Liver (tissue), 7 donors: ENCODE measurements at regions not wholly inside any gene's neighbourhood (a gene's known extent, or its start where the extent isn't known, plus 50 kb on each side); places are given as distances from the start of the nearest gene placed in this dataset.

Experiments
- DNase-seq: peaks from one replicate; pipeline ENCODE4 v3.0.0-alpha.2; 2017; ENCODE audit warnings: low spot score
- H3K27ac ChIP-seq, 2 donors: one replicate each; pipeline ENCODE4 v1.7.0; 2013; ENCODE audit warnings: inconsistent platforms in 2 of 2, low read length in 2 of 2, control low read depth in 1 of 2, low read depth in 1 of 2, mild to moderate bottlenecking in 1 of 2
- H3K27me3 ChIP-seq, 4 donors: one replicate each; pipeline versions ENCODE4 v1.6.1 to v1.7.0; 2013; ENCODE audit warnings: low read length in 3 of 4, inconsistent platforms in 1 of 4, mild to moderate bottlenecking in 1 of 4, moderate library complexity in 1 of 4; ENCODE audit not compliant: control insufficient read depth in 4 of 4, insufficient read depth in 4 of 4
- H3K36me3 ChIP-seq, 4 donors: one replicate each; pipeline versions ENCODE4 v1.6.1 to v1.7.0; 2013; ENCODE audit warnings: low read length in 3 of 4, mild to moderate bottlenecking in 3 of 4, low read depth in 1 of 4, moderate library complexity in 1 of 4; ENCODE audit not compliant: control insufficient read depth in 4 of 4, insufficient read depth in 3 of 4
- H3K4me1 ChIP-seq, 4 donors: one replicate each; pipeline versions ENCODE4 v1.6.1 to v1.7.0; 2013; ENCODE audit warnings: low read length in 3 of 4, mild to moderate bottlenecking in 3 of 4, moderate library complexity in 1 of 4; ENCODE audit not compliant: control insufficient read depth in 4 of 4, insufficient read depth in 4 of 4
- H3K4me3 ChIP-seq, 3 donors: one replicate each; pipeline versions ENCODE4 v1.6.1 to v1.7.0; 2013; ENCODE audit warnings: low read length in 3 of 3, control low read depth in 1 of 3, low read depth in 1 of 3, mild to moderate bottlenecking in 1 of 3
- H3K9ac ChIP-seq, 2 donors: one replicate each; pipeline ENCODE4 v1.7.0; 2013; ENCODE audit warnings: low read length in 2 of 2, mild to moderate bottlenecking in 2 of 2, moderate library complexity in 2 of 2, control low read depth in 1 of 2, low read depth in 1 of 2
- H3K9me3 ChIP-seq, 4 donors: one replicate each; pipeline versions ENCODE4 v1.6.1 to v1.7.0; 2013; ENCODE audit warnings: low read length in 3 of 4; ENCODE audit not compliant: control insufficient read depth in 4 of 4
- EGR1 ChIP-seq, 2 donors: IDR thresholded peaks; 2 replicates each; pipeline ENCODE4 v1.6.1; 2016 to 2018; ENCODE audit warnings: antibody characterized with exemption in 2 of 2, low read depth in 2 of 2
- FOXA1 ChIP-seq: IDR thresholded peaks from 2 replicates; pipeline ENCODE4 v1.6.1; 2016; ENCODE audit warnings: antibody characterized with exemption
- FOXA2 ChIP-seq: IDR thresholded peaks from 2 replicates; pipeline ENCODE4 v1.6.1; 2016; ENCODE audit warnings: antibody characterized with exemption
- HNF4A ChIP-seq, 2 donors: conservative IDR thresholded peaks; 2 replicates each; pipeline ENCODE4 v1.6.1; 2016; ENCODE audit warnings: antibody characterized with exemption in 2 of 2, mild to moderate bottlenecking in 2 of 2
- JUND ChIP-seq, 2 donors: IDR thresholded peaks; 2 replicates each; pipeline ENCODE4 v1.6.1; 2016; ENCODE audit warnings: antibody characterized with exemption in 2 of 2
- NR2F2 ChIP-seq: IDR thresholded peaks from 2 replicates; pipeline ENCODE4 v1.6.1; 2016; ENCODE audit warnings: antibody characterized with exemption
- RAD21 ChIP-seq, 2 donors: IDR thresholded peaks; 2 replicates each; pipeline ENCODE4 v1.6.1; 2016; ENCODE audit warnings: antibody characterized with exemption in 2 of 2, mild to moderate bottlenecking in 2 of 2
- REST ChIP-seq: IDR thresholded peaks from 2 replicates; pipeline ENCODE4 v1.6.1; 2016; ENCODE audit warnings: antibody characterized with exemption, mild to moderate bottlenecking
- RXRA ChIP-seq, 2 donors: IDR thresholded peaks; 2 replicates each; pipeline ENCODE4 v1.6.1; 2017 to 2018; ENCODE audit warnings: antibody characterized with exemption in 2 of 2, mild to moderate bottlenecking in 1 of 2
- SP1 ChIP-seq: IDR thresholded peaks from 2 replicates; pipeline ENCODE4 v1.6.1; 2018; ENCODE audit warnings: antibody characterized with exemption, mild to moderate bottlenecking
- TAF1 ChIP-seq: conservative IDR thresholded peaks from 2 replicates; pipeline ENCODE4 v1.6.1; 2016; ENCODE audit warnings: antibody characterized with exemption, mild to moderate bottlenecking
- YY1 ChIP-seq: IDR thresholded peaks from 2 replicates; pipeline ENCODE4 v1.6.1; 2016; ENCODE audit warnings: antibody characterized with exemption, mild to moderate bottlenecking
- WGBS: extraction: QIAGEN DNeasy Blood & Tissue Kit; methylation state at CpG from one replicate; pipeline ENCODE4 v1.1.7; 2013; 5-methylcytosine and 5-hydroxymethylcytosine counted together
- TF ChIP-seq, protein P1 (sequence below): IDR thresholded peaks from 2 replicates; pipeline ENCODE4 v1.6.1; 2016; ENCODE audit warnings: antibody characterized with exemption
- donor health status: healthy.
- donor health status: healthy.
- donor health status: healthy.
- donor health status: healthy.

DNA sequence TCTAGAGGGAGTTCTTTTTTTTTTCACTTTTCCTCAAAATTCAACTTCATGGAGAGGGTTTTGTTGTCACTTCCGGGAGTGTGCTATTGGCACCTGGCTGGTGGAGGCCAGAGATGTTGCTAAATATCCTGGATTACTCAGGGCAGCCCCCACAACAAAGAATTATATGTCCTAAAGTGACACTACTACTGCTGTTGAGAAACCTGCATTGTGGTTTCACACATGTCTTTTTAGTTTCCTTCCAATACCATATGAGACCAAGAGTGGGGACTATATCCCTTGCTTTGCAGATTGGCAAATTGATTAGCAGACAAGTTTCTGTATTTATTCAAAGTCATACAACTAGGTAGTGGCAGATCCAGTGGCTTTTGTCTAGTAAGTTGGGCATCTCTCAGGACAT lies 826.8 kb downstream of the TRIB2 start (continued):
- TF ChIP-seq REST (no peak), FOXA1 (no peak), TAF1 (no peak), FOXA2 (no peak), RAD21 (IDR thresholded peaks at IDR 0.05) (no peak), NR2F2 (no peak)

DNA sequence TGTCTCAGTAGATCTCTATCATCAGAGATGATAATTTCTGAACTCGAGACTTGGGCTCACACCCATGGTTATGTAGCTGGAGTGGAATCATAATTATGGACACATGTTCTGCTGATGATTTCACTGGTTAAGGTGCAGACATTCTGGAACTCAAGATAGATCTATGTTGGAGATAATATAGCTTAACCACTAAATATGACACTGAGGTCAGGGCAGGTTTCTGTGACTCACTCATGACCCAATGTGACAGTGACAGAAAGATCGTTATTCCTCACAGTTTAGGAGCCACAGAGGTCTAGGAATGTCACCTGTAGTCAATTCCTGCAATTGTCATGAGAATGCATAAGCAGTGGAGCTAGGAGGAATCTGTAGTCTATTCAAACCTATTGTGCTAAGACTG lies 828.6 kb downstream of the TRIB2 start:
- no peak overlapping the region for H3K9ac ChIP-seq
- DNase-seq, result no peak
- H3K4me3 ChIP-seq, result no peak overlapping the region
- 29% methylated on average over 2 of the region's 2 CpGs for WGBS
- no peak for TF ChIP-seq RXRA (IDR thresholded peaks at IDR 0.05)
- no peak for TF ChIP-seq SP1
- TF ChIP-seq REST, result no peak
- no peak for TF ChIP-seq TAF1
- no peak for TF ChIP-seq HNF4A (conservative IDR thresholded peaks at IDR 0.05)
- no peaks in the 10 kb centered on the region for H3K36me3 ChIP-seq
- H3K27ac ChIP-seq, result no peak overlapping the region
- H3K9me3 ChIP-seq, result no peaks in the 10 kb centered on the region
- H3K27me3 ChIP-seq, result no peaks in the 10 kb centered on the region
- H3K4me1 ChIP-seq, result no peaks in the 10 kb centered on the region

DNA sequence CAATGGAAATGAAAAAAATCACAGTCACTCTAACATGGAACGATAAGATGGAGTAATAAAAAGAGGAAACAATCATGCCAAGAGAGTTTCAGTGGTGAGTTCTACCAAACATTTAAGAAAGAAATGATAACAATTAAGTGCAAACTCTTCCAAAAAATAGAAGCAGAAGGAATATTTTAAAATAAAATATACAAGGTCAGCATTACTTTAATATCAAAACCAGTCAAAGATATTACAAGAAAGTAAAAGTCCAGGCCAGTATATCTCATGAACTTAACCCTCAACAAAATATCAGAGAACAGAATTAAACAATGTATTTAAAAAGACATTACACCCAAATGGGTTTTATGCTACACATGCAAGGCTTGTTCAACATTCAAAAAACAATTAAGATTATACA lies 829.4 kb downstream of the TRIB2 start:
- H3K36me3 ChIP-seq, result no peaks in the 10 kb centered on the region
- H3K27me3 ChIP-seq, result no peaks in the 10 kb centered on the region
- no peaks in the 10 kb centered on the region for H3K9me3 ChIP-seq
- no peak overlapping the region for H3K9ac ChIP-seq
- H3K4me3 ChIP-seq, result no peak overlapping the region
- WGBS, result 72% methylated on average over 1 of the region's 1 CpG
- DNase-seq, result no peak
- TF ChIP-seq YY1 (no peak), SP1 (no peak), RXRA (IDR thresholded peaks at IDR 0.05) (no peak), EGR1 (IDR thresholded peaks at IDR 0.05; ENCODE audit: low read depth in 2 of 2) (no peak), JUND (IDR thresholded peaks at IDR 0.05) (no peak), TAF1 (no peak)
- TF ChIP-seq, protein P1, sequence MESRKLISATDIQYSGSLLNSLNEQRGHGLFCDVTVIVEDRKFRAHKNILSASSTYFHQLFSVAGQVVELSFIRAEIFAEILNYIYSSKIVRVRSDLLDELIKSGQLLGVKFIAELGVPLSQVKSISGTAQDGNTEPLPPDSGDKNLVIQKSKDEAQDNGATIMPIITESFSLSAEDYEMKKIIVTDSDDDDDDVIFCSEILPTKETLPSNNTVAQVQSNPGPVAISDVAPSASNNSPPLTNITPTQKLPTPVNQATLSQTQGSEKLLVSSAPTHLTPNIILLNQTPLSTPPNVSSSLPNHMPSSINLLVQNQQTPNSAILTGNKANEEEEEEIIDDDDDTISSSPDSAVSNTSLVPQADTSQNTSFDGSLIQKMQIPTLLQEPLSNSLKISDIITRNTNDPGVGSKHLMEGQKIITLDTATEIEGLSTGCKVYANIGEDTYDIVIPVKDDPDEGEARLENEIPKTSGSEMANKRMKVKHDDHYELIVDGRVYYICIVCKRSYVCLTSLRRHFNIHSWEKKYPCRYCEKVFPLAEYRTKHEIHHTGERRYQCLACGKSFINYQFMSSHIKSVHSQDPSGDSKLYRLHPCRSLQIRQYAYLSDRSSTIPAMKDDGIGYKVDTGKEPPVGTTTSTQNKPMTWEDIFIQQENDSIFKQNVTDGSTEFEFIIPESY, result no peak
- no peaks in the 10 kb centered on the region for H3K4me1 ChIP-seq
- H3K27ac ChIP-seq, result no peak overlapping the region
